H1 (cell line): ENCODE measurements at regions not wholly inside any gene's neighbourhood (a gene's known extent, or its start where the extent isn't known, plus 50 kb on each side); places are given as distances from the start of the nearest gene placed in this dataset.
"Not testable (repeated sequence)": the region's sequence is repeated elsewhere in the genome, so short reads cannot be mapped to it uniquely, and the experiment has no call there.

ENCODE experiments used
- CTCF ChIA-PET: fragments of 300-600 bp; sonication (Branson Sonifier 250); formaldehyde crosslinking; loops from one replicate; lab custom pipeline; 2021; ENCODE audit not compliant: partially characterized antibody; lab: Charles Lee
- POLR2A ChIA-PET: fragments of 300-600 bp; sonication (Branson Sonifier 250); formaldehyde crosslinking; loops from one replicate; lab custom pipeline; 2021; ENCODE audit warnings: inconsistent platforms; ENCODE audit not compliant: partially characterized antibody; lab: Charles Lee
- DNase-seq, 2 experiments: peaks; one replicate each; pipeline versions ENCODE4 v3.0.0 to v3.0.0-alpha.2; 2010 to 2022; ENCODE audit warnings: low spot score in 2 of 2, low read depth in 1 of 2, mixed read lengths in 1 of 2
- FAIRE-seq: peaks from 2 replicates; lab custom pipeline; 2011; peaks lifted over from hg19 to GRCh38; lab: Jason Lieb, UNC
- H2AFZ ChIP-seq: 2 replicates; pipeline ENCODE4 v1.8.1; 2012; ENCODE audit warnings: low read length, inconsistent platforms
- H2AK5ac ChIP-seq: 2 replicates; pipeline ENCODE4 v1.6.1; 2013; ENCODE audit warnings: low read depth, low read length
- H2BK120ac ChIP-seq: replicated peaks from 2 replicates; pipeline ENCODE3; 2013; ENCODE audit warnings: low read depth, low read length, inconsistent platforms
- H2BK12ac ChIP-seq: 2 replicates; pipeline ENCODE4 v1.6.1; 2013; ENCODE audit warnings: low read depth, low read length
- H2BK15ac ChIP-seq: 2 replicates; pipeline ENCODE4 v1.6.1; 2013; ENCODE audit warnings: low read length
- H2BK20ac ChIP-seq: 2 replicates; pipeline ENCODE4 v1.6.1; 2013; ENCODE audit warnings: low read length
- H2BK5ac ChIP-seq: 2 replicates; pipeline ENCODE4 v1.6.1; 2013; ENCODE audit warnings: low read depth, low read length
- H3K14ac ChIP-seq: 2 replicates; pipeline ENCODE4 v1.6.1; 2013; ENCODE audit warnings: inconsistent platforms; ENCODE audit not compliant: insufficient read length
- H3K18ac ChIP-seq: 2 replicates; pipeline ENCODE4 v1.6.1; 2013; ENCODE audit warnings: low read length; ENCODE audit errors: extremely low read depth
- H3K23ac ChIP-seq: 2 replicates; pipeline ENCODE4 v1.6.1; 2013; ENCODE audit warnings: inconsistent platforms; ENCODE audit not compliant: insufficient read length
- H3K23me2 ChIP-seq: 2 replicates; pipeline ENCODE4 v1.6.1; 2013; ENCODE audit warnings: low read depth, low read length
- H3K27ac ChIP-seq: 2 replicates; pipeline ENCODE4 v1.6.1; 2011; ENCODE audit warnings: low read depth, low read length, inconsistent platforms
- H3K27me3 ChIP-seq, 4 experiments: replicated peaks in 1 of 4; 1 replicate in 1 of 4; 2 replicates in 3 of 4; pipeline versions ENCODE4 v1.6.1 to v1.8.1; 2011 to 2013; ENCODE audit warnings: low read length in 3 of 4, mild to moderate bottlenecking in 3 of 4, inconsistent platforms in 2 of 4, mixed read lengths in 2 of 4, moderate library complexity in 1 of 4; ENCODE audit not compliant: control insufficient read depth in 3 of 4, insufficient read depth in 3 of 4; ENCODE audit errors: extremely low read depth in 1 of 4
- H3K36me3 ChIP-seq, 4 experiments: 2 replicates each; pipeline versions ENCODE4 v1.6.1 to v1.8.1; 2011 to 2013; ENCODE audit warnings: mild to moderate bottlenecking in 4 of 4, low read length in 3 of 4, moderate library complexity in 2 of 4, control low read depth in 1 of 4, inconsistent platforms in 1 of 4; ENCODE audit not compliant: insufficient read depth in 4 of 4, control insufficient read depth in 2 of 4
- H3K4ac ChIP-seq: replicated peaks from 2 replicates; pipeline ENCODE3; 2013; ENCODE audit warnings: low read length, low read depth, mixed read lengths, inconsistent platforms; ENCODE audit not compliant: insufficient read length
- H3K4me1 ChIP-seq, 4 experiments: replicated peaks in 1 of 4; 1 replicate in 1 of 4; 2 replicates in 3 of 4; pipeline versions ENCODE4 v1.6.1 to v1.8.1; 2011 to 2013; ENCODE audit warnings: low read length in 3 of 4, inconsistent platforms in 2 of 4, mixed read lengths in 1 of 4; ENCODE audit not compliant: insufficient read depth in 4 of 4, control insufficient read depth in 3 of 4
- H3K4me2 ChIP-seq, 2 experiments: 2 replicates each; pipeline versions ENCODE4 v1.6.1 to v1.8.1; 2011 to 2013; ENCODE audit warnings: low read depth in 2 of 2, low read length in 2 of 2, control low read depth in 1 of 2, inconsistent platforms in 1 of 2, mild to moderate bottlenecking in 1 of 2; ENCODE audit not compliant: insufficient read depth in 1 of 2
- H3K4me3 ChIP-seq, 4 experiments: fragments of 200-600, 300-600 bp in 1 of 4; sonication (generic), shearing (Covaris generic), sonication (Bioruptor Twin) in 1 of 4; 2 replicates each; pipeline versions ENCODE4 v1.5.1 to v1.8.1; 2011 to 2016; ENCODE audit warnings: low read length in 4 of 4, low read depth in 3 of 4, control low read depth in 2 of 4, inconsistent platforms in 2 of 4, mild to moderate bottlenecking in 2 of 4, mixed read lengths in 1 of 4, moderate library complexity in 1 of 4; ENCODE audit not compliant: insufficient read depth in 2 of 4; ENCODE audit errors: extremely low read depth in 1 of 4
- H3K56ac ChIP-seq: replicated peaks from 2 replicates; pipeline ENCODE3; 2013; ENCODE audit warnings: low read depth, mild to moderate bottlenecking, mixed read lengths, low read length, inconsistent platforms; ENCODE audit not compliant: insufficient read length
- H3K79me1 ChIP-seq: 2 replicates; pipeline ENCODE4 v1.6.1; 2013; ENCODE audit warnings: low read depth, low read length, control low read depth
- H3K79me2 ChIP-seq, 2 experiments: 2 replicates each; pipeline versions ENCODE4 v1.6.1 to v1.8.1; 2012 to 2013; ENCODE audit warnings: low read length in 2 of 2, mild to moderate bottlenecking in 2 of 2, inconsistent platforms in 1 of 2; ENCODE audit not compliant: insufficient read depth in 2 of 2, control insufficient read depth in 1 of 2
- H3K9ac ChIP-seq, 4 experiments: replicated peaks in 1 of 4; 1 replicate in 1 of 4; 2 replicates in 3 of 4; pipeline versions ENCODE4 v1.6.1 to v1.8.1; 2011 to 2013; ENCODE audit warnings: low read depth in 3 of 4, low read length in 3 of 4, control low read depth in 2 of 4, mild to moderate bottlenecking in 2 of 4, moderate library complexity in 2 of 4, inconsistent platforms in 1 of 4; ENCODE audit errors: extremely low read depth in 1 of 4
- H3K9me3 ChIP-seq, 2 experiments: 2 replicates each; pipeline versions ENCODE4 v1.6.1 to v1.8.1; 2012 to 2013; ENCODE audit warnings: mild to moderate bottlenecking in 2 of 2, moderate library complexity in 2 of 2, control low read depth in 1 of 2, inconsistent platforms in 1 of 2, low read depth in 1 of 2, low read length in 1 of 2, mixed read lengths in 1 of 2; ENCODE audit not compliant: insufficient read depth in 2 of 2
- H4K20me1 ChIP-seq, 2 experiments: replicated peaks in 1 of 2; 2 replicates each; pipeline versions ENCODE3 to v1.8.1; 2011 to 2013; ENCODE audit warnings: inconsistent platforms in 2 of 2, low read length in 2 of 2, mild to moderate bottlenecking in 1 of 2; ENCODE audit not compliant: insufficient read depth in 2 of 2, control insufficient read depth in 1 of 2
- H4K5ac ChIP-seq: 2 replicates; pipeline ENCODE4 v1.6.1; 2013; ENCODE audit warnings: low read length, low read depth, mixed read lengths, inconsistent platforms; ENCODE audit not compliant: insufficient read length
- H4K8ac ChIP-seq: 2 replicates; pipeline ENCODE4 v1.8.0; 2013; ENCODE audit warnings: mild to moderate bottlenecking, moderate library complexity, low read length, inconsistent platforms; ENCODE audit not compliant: insufficient read depth; ENCODE audit errors: extremely low read depth
- H4K91ac ChIP-seq: replicated peaks from 2 replicates; pipeline ENCODE3; 2013; ENCODE audit warnings: low read length, mixed read lengths, inconsistent platforms; ENCODE audit not compliant: insufficient read length
- WGBS, 2 experiments: shearing (Covaris generic) in 1 of 2; methylation state at CpG; one replicate each; pipeline versions ENCODE4 v1.1.6 to v1.1.7; 2013 to 2015; ENCODE audit warnings: low lambda C conversion rate in 2 of 2, mixed read lengths in 2 of 2, inconsistent platforms in 1 of 2, low coverage in 1 of 2, missing lambda C conversion rate in 1 of 2; ENCODE audit not compliant: insufficient replicate concordance in 2 of 2, insufficient coverage in 1 of 2, insufficient read length in 1 of 2; ENCODE audit errors: extremely low coverage in 1 of 2, missing lambda C conversion rate in 1 of 2; 5-methylcytosine and 5-hydroxymethylcytosine counted together

DNA sequence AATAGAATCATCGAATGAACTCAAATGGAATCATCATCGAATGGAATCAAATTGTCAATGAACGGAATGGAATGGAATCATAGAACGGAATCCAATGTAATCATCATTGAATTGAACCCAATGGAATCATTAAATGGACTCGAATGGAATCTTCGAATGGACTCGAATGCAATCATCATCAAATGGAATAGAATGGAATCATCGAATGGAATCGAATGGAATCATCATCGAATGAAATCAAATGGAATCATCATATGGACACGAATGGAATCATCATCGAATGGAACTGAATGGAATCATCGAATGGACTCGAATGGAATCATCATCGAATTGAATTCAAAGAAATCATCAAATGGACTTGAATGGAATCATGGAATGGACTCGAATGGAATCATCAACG is 226.2 kb downstream of the SHCBP1 start:
- H3K23me2 ChIP-seq, H3K4me1 ChIP-seq, H2BK12ac ChIP-seq, H2BK15ac ChIP-seq, CTCF ChIA-PET, H3K36me3 ChIP-seq, H3K4ac ChIP-seq, FAIRE-seq, H3K9ac ChIP-seq, H2AFZ ChIP-seq, H3K27ac ChIP-seq, H3K79me2 ChIP-seq, H4K5ac ChIP-seq, H4K8ac ChIP-seq, H3K56ac ChIP-seq, H3K14ac ChIP-seq, H3K27me3 ChIP-seq, H3K79me1 ChIP-seq, DNase-seq, H3K23ac ChIP-seq, H3K4me3 ChIP-seq, H2BK20ac ChIP-seq, H3K4me2 ChIP-seq, H4K20me1 ChIP-seq, H4K91ac ChIP-seq, POLR2A ChIA-PET, H2BK5ac ChIP-seq, H2AK5ac ChIP-seq, H2BK120ac ChIP-seq, H3K18ac ChIP-seq: not testable (repeated sequence)
- peaks cover 3 to 11% of the 10 kb centered on the region in 2 experiments; a peak in 3 of 4 replicates for H3K9me3 ChIP-seq
- WGBS, 2 experiments: 89 to 100% methylated on average over 3 to 17 of the region's 17 CpGs

DNA sequence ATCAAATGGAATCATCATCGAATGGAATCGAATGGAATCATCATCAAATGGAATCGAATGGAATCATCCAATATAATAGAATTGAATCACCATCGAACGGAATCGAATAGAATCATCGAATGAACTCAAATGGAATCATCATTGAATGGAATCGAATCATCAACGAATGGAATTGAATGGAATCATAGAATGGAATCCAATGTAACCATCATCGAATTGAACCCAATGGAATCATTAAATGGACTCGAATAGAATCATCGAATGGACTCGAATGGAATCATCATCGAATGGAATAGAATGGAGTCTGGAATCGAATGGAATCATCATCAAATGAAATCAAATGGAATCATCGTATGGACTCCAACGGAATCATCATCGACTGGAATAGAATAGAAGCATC is 227.0 kb downstream of the SHCBP1 start:
- 88 to 97% methylated on average over 3 to 18 of the region's 18 CpGs for WGBS, 2 experiments
- H2BK15ac ChIP-seq, DNase-seq, H3K27me3 ChIP-seq, H3K23me2 ChIP-seq, H3K79me2 ChIP-seq, H2BK120ac ChIP-seq, H3K4me3 ChIP-seq, H3K4me1 ChIP-seq, H3K14ac ChIP-seq, H4K20me1 ChIP-seq, H3K18ac ChIP-seq, H2BK5ac ChIP-seq, H3K4me2 ChIP-seq, H2AFZ ChIP-seq, H3K9ac ChIP-seq, H3K79me1 ChIP-seq, H4K8ac ChIP-seq, H3K36me3 ChIP-seq, H2BK12ac ChIP-seq, H2BK20ac ChIP-seq, H4K91ac ChIP-seq, CTCF ChIA-PET, H2AK5ac ChIP-seq, H3K4ac ChIP-seq, H3K56ac ChIP-seq, FAIRE-seq, POLR2A ChIA-PET, H3K27ac ChIP-seq, H4K5ac ChIP-seq, H3K23ac ChIP-seq: not testable (repeated sequence)
- peaks cover 9 to 16% of the 10 kb centered on the region in 2 experiments; a peak in 3 of 4 replicates for H3K9me3 ChIP-seq
